H1 (cell line): ENCODE measurements at regions not wholly inside any gene's neighbourhood (a gene's known extent, or its start where the extent isn't known, plus 50 kb on each side); places are given as distances from the start of the nearest gene placed in this dataset.

ENCODE experiments used
- CTBP2 ChIP-seq: IDR thresholded peaks from 2 replicates; pipeline ENCODE4 v1.7.0; 2011; ENCODE audit warnings: borderline replicate concordance, mild to moderate bottlenecking, moderate library complexity, mixed read lengths, low read length; ENCODE audit not compliant: insufficient read depth, insufficient read length
- PHF8 ChIP-seq: fragments of 200-600 bp; sonication (generic); conservative IDR thresholded peaks from 2 replicates; pipeline ENCODE4 v1.7.1; 2012; ENCODE audit warnings: low read depth, mild to moderate bottlenecking, inconsistent platforms, low read length, moderate library complexity
- TF ChIP-seq, protein P1 (sequence below): fragments of 300-600 bp; sonication (generic); IDR thresholded peaks from 2 replicates; pipeline ENCODE4 v1.7.1; 2012; ENCODE audit warnings: low read length, moderate library complexity, mild to moderate bottlenecking, inconsistent platforms; ENCODE audit not compliant: insufficient replicate concordance

DNA sequence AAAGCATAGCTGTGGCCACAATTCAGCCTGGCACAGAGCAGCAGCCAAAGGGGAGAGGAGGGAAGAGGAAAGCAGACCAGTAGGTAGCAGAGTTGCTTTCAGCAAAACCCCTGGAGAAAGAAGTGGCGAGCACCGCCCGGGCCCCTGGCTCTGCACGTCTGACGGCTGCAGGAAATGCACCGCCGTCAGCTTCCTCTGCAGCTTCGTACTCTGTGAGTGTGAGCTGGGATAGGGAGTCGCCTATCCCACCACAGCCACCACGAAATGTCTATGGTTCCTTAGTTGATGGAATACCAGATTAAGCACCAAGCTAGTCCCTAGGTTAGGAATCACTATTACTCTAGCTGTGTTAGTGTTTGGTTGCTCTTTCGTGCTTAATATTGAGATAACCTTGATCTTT, 79.9 kb upstream of the NAA20 start (continued):
- TF ChIP-seq, protein P1, sequence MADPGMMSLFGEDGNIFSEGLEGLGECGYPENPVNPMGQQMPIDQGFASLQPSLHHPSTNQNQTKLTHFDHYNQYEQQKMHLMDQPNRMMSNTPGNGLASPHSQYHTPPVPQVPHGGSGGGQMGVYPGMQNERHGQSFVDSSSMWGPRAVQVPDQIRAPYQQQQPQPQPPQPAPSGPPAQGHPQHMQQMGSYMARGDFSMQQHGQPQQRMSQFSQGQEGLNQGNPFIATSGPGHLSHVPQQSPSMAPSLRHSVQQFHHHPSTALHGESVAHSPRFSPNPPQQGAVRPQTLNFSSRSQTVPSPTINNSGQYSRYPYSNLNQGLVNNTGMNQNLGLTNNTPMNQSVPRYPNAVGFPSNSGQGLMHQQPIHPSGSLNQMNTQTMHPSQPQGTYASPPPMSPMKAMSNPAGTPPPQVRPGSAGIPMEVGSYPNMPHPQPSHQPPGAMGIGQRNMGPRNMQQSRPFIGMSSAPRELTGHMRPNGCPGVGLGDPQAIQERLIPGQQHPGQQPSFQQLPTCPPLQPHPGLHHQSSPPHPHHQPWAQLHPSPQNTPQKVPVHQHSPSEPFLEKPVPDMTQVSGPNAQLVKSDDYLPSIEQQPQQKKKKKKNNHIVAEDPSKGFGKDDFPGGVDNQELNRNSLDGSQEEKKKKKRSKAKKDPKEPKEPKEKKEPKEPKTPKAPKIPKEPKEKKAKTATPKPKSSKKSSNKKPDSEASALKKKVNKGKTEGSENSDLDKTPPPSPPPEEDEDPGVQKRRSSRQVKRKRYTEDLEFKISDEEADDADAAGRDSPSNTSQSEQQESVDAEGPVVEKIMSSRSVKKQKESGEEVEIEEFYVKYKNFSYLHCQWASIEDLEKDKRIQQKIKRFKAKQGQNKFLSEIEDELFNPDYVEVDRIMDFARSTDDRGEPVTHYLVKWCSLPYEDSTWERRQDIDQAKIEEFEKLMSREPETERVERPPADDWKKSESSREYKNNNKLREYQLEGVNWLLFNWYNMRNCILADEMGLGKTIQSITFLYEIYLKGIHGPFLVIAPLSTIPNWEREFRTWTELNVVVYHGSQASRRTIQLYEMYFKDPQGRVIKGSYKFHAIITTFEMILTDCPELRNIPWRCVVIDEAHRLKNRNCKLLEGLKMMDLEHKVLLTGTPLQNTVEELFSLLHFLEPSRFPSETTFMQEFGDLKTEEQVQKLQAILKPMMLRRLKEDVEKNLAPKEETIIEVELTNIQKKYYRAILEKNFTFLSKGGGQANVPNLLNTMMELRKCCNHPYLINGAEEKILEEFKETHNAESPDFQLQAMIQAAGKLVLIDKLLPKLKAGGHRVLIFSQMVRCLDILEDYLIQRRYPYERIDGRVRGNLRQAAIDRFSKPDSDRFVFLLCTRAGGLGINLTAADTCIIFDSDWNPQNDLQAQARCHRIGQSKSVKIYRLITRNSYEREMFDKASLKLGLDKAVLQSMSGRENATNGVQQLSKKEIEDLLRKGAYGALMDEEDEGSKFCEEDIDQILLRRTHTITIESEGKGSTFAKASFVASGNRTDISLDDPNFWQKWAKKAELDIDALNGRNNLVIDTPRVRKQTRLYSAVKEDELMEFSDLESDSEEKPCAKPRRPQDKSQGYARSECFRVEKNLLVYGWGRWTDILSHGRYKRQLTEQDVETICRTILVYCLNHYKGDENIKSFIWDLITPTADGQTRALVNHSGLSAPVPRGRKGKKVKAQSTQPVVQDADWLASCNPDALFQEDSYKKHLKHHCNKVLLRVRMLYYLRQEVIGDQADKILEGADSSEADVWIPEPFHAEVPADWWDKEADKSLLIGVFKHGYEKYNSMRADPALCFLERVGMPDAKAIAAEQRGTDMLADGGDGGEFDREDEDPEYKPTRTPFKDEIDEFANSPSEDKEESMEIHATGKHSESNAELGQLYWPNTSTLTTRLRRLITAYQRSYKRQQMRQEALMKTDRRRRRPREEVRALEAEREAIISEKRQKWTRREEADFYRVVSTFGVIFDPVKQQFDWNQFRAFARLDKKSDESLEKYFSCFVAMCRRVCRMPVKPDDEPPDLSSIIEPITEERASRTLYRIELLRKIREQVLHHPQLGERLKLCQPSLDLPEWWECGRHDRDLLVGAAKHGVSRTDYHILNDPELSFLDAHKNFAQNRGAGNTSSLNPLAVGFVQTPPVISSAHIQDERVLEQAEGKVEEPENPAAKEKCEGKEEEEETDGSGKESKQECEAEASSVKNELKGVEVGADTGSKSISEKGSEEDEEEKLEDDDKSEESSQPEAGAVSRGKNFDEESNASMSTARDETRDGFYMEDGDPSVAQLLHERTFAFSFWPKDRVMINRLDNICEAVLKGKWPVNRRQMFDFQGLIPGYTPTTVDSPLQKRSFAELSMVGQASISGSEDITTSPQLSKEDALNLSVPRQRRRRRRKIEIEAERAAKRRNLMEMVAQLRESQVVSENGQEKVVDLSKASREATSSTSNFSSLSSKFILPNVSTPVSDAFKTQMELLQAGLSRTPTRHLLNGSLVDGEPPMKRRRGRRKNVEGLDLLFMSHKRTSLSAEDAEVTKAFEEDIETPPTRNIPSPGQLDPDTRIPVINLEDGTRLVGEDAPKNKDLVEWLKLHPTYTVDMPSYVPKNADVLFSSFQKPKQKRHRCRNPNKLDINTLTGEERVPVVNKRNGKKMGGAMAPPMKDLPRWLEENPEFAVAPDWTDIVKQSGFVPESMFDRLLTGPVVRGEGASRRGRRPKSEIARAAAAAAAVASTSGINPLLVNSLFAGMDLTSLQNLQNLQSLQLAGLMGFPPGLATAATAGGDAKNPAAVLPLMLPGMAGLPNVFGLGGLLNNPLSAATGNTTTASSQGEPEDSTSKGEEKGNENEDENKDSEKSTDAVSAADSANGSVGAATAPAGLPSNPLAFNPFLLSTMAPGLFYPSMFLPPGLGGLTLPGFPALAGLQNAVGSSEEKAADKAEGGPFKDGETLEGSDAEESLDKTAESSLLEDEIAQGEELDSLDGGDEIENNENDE, result no peak
- TF ChIP-seq CTBP2 (no peak), PHF8 (no peak)
